ENCODE measurements at regions not wholly inside any gene's neighbourhood (a gene's known extent, or its start where the extent isn't known, plus 50 kb on each side); places are given as distances from the start of the nearest gene placed in this dataset.
"Not testable (repeated sequence)": the region's sequence is repeated elsewhere in the genome, so short reads cannot be mapped to it uniquely, and the experiment has no call there.

DNA sequence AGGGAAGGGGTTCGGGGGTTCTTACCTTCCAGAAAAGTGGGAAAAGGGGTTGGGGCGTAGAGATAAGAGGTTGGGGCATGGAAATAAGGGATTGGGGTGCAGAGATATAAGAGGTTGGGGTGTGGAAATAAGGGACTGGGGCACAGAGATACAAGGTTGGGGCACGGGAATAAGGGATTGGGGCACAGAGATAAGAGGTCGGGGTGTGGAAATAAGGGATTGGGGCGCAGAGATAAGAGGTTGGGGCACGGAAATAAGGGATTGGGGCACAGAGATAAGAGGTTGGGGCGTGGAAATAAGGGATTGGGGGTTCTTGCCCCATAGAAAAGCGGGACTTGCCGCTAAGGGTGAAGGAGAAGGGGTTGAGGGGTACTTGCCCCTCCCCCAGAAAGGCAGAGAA lies 183.9 kb downstream of the CD83 start:
- TF ChIP-seq POLR2A (IDR thresholded peaks at IDR 0.05; ENCODE audit: low read length); GATA1 (IDR thresholded peaks at IDR 0.05; ENCODE audit: low read depth, low read length): not testable (repeated sequence)

Measured in erythroblast (primary cell).